Mucosa of descending colon (tissue), 3 donors: ENCODE measurements at regions not wholly inside any gene's neighbourhood (a gene's known extent, or its start where the extent isn't known, plus 50 kb on each side); places are given as distances from the start of the nearest gene placed in this dataset.
"Not testable (repeated sequence)": the region's sequence is repeated elsewhere in the genome, so short reads cannot be mapped to it uniquely, and the experiment has no call there.

Experiments
- ATAC-seq: fragments of 200-7000 bp; cut with Tn5 transposase; one replicate; pipeline ENCODE4 v1.9.1; 2020; ENCODE audit warnings: mild to moderate bottlenecking, moderate library complexity
- DNase-seq, 3 donors: peaks; one replicate each; pipeline ENCODE4 v3.0.0-alpha.2; 2020
- H3K36me3 ChIP-seq: fragments of 200-600 bp; one replicate; pipeline ENCODE4 v1.8.0; 2021; ENCODE audit warnings: low read depth, mild to moderate bottlenecking
- H3K4me1 ChIP-seq: fragments of 200-600 bp; one replicate; pipeline ENCODE4 v1.8.0; 2021; ENCODE audit warnings: low read depth, mild to moderate bottlenecking
- H3K4me3 ChIP-seq: fragments of 200-600 bp; one replicate; pipeline ENCODE4 v1.8.0; 2021; ENCODE audit warnings: mild to moderate bottlenecking
- H3K9me3 ChIP-seq: fragments of 200-600 bp; one replicate; pipeline ENCODE4 v1.8.0; 2021; ENCODE audit warnings: mild to moderate bottlenecking
- intact Hi-C, 2 donors: fragments of 100-400 bp; cut with DNase I in 1 of 2; cut with micrococcal nuclease in 1 of 2; formaldehyde crosslinking; loops; one replicate each; pipeline versions ENCODE4 v1.11.0 to v1.11.1; 2022; cut with DNase I, micrococcal nuclease
- TF ChIP-seq, protein P1 (sequence below): fragments of 200-600 bp; IDR thresholded peaks from one replicate; pipeline ENCODE4 v1.8.0; 2022; ENCODE audit warnings: antibody characterized with exemption, mild to moderate bottlenecking
- donor health status: DM: no; HTN: no; CAD: no; lungs with moderate emphysema.
- donor health status: DM: no; HTN: no; CAD: no.
- donor health status: DM: no; HTN: yes; CAD: no.

DNA sequence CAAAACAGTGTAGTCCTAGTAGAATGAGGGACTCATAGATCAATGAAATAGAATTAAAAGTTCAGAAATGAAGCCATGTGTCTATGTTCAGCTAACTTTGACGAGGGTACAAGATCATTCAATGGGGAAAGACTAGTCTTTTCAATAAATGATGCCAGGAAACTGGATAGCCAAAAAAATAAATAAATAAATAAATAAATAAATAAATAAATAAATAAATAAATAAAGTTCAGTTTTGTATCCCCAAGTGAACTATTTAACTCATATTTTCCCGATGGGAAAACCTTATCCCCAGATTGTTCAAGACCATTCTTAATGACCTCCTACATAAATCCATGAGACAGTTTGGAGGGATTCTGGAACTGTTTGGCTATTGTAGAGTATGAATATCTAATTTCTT lies 277.1 kb upstream of the EYS start:
- TF ChIP-seq, protein P1, sequence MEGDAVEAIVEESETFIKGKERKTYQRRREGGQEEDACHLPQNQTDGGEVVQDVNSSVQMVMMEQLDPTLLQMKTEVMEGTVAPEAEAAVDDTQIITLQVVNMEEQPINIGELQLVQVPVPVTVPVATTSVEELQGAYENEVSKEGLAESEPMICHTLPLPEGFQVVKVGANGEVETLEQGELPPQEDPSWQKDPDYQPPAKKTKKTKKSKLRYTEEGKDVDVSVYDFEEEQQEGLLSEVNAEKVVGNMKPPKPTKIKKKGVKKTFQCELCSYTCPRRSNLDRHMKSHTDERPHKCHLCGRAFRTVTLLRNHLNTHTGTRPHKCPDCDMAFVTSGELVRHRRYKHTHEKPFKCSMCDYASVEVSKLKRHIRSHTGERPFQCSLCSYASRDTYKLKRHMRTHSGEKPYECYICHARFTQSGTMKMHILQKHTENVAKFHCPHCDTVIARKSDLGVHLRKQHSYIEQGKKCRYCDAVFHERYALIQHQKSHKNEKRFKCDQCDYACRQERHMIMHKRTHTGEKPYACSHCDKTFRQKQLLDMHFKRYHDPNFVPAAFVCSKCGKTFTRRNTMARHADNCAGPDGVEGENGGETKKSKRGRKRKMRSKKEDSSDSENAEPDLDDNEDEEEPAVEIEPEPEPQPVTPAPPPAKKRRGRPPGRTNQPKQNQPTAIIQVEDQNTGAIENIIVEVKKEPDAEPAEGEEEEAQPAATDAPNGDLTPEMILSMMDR, result no peak
- no peaks in the 10 kb centered on the region for H3K36me3 ChIP-seq
- DNase-seq, result no peak
- intact Hi-C loops, result no loop called here
- H3K9me3 ChIP-seq, result peaks cover 31% of the 10 kb centered on the region
- H3K4me3 ChIP-seq, result no peak overlapping the region
- no peaks in the 10 kb centered on the region for H3K4me1 ChIP-seq
- ATAC-seq, result no peak

DNA sequence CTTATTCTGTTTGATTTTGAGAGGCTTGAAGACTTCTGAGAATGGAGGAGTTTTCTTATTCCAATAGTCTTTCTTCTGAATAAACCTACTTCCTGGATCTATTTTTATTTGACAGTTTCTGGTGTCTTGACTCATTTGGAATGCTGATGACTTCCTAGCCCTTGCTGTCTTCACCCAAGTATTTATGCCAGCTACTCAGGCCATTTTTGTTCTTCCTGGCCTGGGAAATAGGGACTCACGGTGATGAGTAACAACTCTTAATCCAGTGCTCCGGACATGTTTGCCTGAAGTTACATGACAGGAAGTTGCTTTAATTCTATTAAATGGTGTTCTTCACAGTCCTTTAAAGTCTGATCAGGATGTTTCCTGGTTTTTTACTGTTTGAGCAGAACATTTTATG lies 272.1 kb upstream of the EYS start:
- Histone ChIP-seq H3K4me3 (no peak overlapping the region), H3K4me1 (no peaks in the 10 kb centered on the region), H3K36me3 (no peaks in the 10 kb centered on the region), H3K9me3 (peaks cover 23% of the 10 kb centered on the region)
- intact Hi-C loops, result no loop called here
- no peak for ATAC-seq
- TF ChIP-seq, protein P1, result no peak
- no peak for DNase-seq

DNA sequence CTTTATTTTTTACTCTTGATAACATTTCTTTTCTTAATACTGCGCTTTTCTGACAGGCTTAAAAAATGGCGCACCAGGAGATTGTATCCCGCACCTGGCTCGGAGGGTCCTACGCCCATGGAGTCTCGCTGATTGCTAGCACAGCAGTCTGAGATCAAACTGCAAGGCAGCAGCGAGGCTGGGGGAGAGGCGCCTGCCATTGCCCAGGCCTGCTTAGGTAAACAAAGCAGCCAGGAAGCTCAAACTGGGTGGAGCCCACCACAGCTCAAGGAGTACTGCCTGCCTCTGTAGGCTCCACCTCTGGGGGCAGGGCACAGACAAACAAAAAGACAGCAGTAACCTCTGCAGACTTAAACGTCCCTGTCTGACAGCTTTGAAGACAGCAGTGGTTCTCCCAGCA lies 264.2 kb upstream of the EYS start:
- H3K36me3 ChIP-seq, DNase-seq, H3K9me3 ChIP-seq, H3K4me1 ChIP-seq, ATAC-seq, H3K4me3 ChIP-seq, intact Hi-C loops: not testable (repeated sequence)

DNA sequence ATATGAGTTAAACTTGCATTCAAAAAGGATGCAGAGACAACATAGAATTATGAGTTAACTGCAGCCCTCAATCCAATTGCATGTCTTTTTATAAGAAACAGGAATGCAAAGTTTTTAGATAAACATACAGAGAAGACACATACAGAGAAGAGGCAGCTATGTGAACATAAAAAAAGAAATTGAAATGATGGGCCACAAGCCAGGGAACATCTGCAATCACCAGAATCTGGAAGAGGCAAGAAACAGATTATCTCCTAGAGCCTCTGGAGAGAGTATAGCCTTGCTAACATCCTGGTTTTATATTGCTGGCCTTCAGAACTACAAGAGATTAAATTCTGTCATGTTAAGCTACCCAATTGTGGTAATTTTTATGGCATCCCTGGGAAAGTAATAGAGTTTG lies 257.2 kb upstream of the EYS start:
- ATAC-seq, result no peak
- H3K4me3 ChIP-seq, result no peak overlapping the region
- TF ChIP-seq, protein P1, result no peak
- DNase-seq, result no peak
- intact Hi-C loops, result no loop called here
- H3K4me1 ChIP-seq, result no peaks in the 10 kb centered on the region
- no peaks in the 10 kb centered on the region for H3K36me3 ChIP-seq
- H3K9me3 ChIP-seq, result peaks cover 21% of the 10 kb centered on the region

DNA sequence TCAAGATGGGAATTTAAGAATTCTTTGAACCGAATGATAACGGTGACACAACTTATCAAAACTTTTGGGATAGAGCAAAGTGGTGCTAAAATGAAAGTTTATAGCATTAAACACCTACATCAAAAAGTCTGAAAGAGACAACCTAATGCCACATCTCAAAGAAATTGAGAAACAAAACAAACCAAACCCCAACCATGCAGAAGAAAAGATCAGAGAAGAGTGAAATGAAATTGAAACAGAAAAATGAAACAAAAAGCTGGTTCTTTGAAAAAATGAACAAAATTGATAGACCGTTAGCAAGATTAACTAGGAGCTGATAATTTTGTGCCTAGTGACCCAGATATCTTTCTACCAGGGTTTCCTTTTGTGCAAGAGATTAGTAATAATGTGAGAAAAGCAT lies 248.0 kb upstream of the EYS start:
- DNase-seq (no peak), ATAC-seq (no peak)
- Histone ChIP-seq H3K4me1 (no peaks in the 10 kb centered on the region), H3K4me3 (no peak overlapping the region), H3K9me3 (peaks cover 14% of the 10 kb centered on the region), H3K36me3 (no peaks in the 10 kb centered on the region)
- TF ChIP-seq, protein P1, result no peak
- intact Hi-C loops, result no loop called here

DNA sequence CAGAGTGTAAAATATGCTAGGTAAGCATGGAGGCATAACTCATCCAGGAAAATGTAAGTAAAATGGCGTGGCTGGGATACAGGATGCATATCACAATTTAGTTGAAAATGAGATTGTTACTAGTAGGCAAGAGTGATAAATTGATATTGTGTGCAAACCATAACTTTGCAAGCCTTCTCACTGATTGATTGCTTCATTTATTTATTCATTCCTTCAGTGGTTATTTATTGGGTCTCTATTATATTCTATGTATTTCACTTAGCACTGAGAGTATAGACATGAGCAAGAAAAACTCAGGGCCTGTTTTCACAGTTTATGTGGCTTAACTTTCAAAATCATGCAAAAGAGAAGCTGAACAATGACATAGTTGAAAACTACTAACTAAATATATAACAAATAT lies 241.0 kb upstream of the EYS start:
- peaks cover 14% of the 10 kb centered on the region for H3K9me3 ChIP-seq
- intact Hi-C loops, result no loop called here
- no peaks in the 10 kb centered on the region for H3K36me3 ChIP-seq
- TF ChIP-seq, protein P1, result no peak
- H3K4me1 ChIP-seq, result no peaks in the 10 kb centered on the region
- no peak for ATAC-seq
- no peak overlapping the region for H3K4me3 ChIP-seq
- no peak for DNase-seq
